NB4 (cell line): ENCODE measurements at regions not wholly inside any gene's neighbourhood (a gene's known extent, or its start where the extent isn't known, plus 50 kb on each side); places are given as distances from the start of the nearest gene placed in this dataset.
"Not testable (repeated sequence)": the region's sequence is repeated elsewhere in the genome, so short reads cannot be mapped to it uniquely, and the experiment has no call there.

ENCODE experiments used
- DNase-seq: peaks from one replicate; pipeline ENCODE4 v3.0.0; 2010; ENCODE audit warnings: low read depth
- H3K4me3 ChIP-seq: one replicate; pipeline ENCODE4 v1.5.1; 2011; ENCODE audit warnings: mild to moderate bottlenecking, low read depth, low read length, moderate library complexity
- CTCF ChIP-seq: IDR thresholded peaks from one replicate; pipeline ENCODE4 v1.5.1; 2012; ENCODE audit warnings: low read depth, low read length
- MAX ChIP-seq: IDR thresholded peaks from 2 replicates; pipeline ENCODE4 v1.6.1; 2011; ENCODE audit warnings: low read depth, low read length
- MYC ChIP-seq: IDR thresholded peaks from 2 replicates; pipeline ENCODE4 v1.6.1; 2011; ENCODE audit warnings: low read depth, low read length
- POLR2A ChIP-seq: IDR thresholded peaks from 2 replicates; pipeline ENCODE4 v1.6.1; 2011; ENCODE audit warnings: mild to moderate bottlenecking; ENCODE audit not compliant: insufficient read length; ENCODE audit errors: extremely low read depth

- H3K4me3 ChIP-seq, result no peak overlapping the region
- TF ChIP-seq CTCF (no peak), MYC (no peak), MAX (no peak), POLR2A (no peak)
- DNase-seq, result no peak
Measured at GRCh38 chr5:173493040-173493439, 123.4 kb downstream of the BOD1 start.

GRCh38 chr5:173490681-173491080 is 125.8 kb downstream of the BOD1 start:
- no peak for DNase-seq
- TF ChIP-seq POLR2A, result no peak
- TF ChIP-seq MYC, result no peak
- no peak for TF ChIP-seq CTCF
- TF ChIP-seq MAX, result no peak
- no peak overlapping the region for H3K4me3 ChIP-seq

GRCh38 chr5:173488144-173488543 is 128.3 kb downstream of the BOD1 start:
- TF ChIP-seq POLR2A, result no peak
- no peak for TF ChIP-seq MYC
- no peak for TF ChIP-seq CTCF
- TF ChIP-seq MAX, result no peak
- H3K4me3 ChIP-seq, result no peak overlapping the region
- DNase-seq, result no peak

GRCh38 chr5:173487300-173487699 is 129.2 kb downstream of the BOD1 start:
- no peak for DNase-seq
- no peak for TF ChIP-seq POLR2A
- no peak for TF ChIP-seq MAX
- no peak overlapping the region for H3K4me3 ChIP-seq

GRCh38 chr5:173486355-173487225 is 129.9 kb downstream of the BOD1 start:
- no peak for DNase-seq
- no peak overlapping the region for H3K4me3 ChIP-seq
- TF ChIP-seq MAX, result no peak
- TF ChIP-seq CTCF, result no peak
- no peak for TF ChIP-seq MYC
- TF ChIP-seq POLR2A, result no peak

GRCh38 chr5:173484569-173484968 is 131.9 kb downstream of the BOD1 start:
- no peak for TF ChIP-seq MYC
- no peak for TF ChIP-seq POLR2A
- TF ChIP-seq MAX, result no peak
- no peak for TF ChIP-seq CTCF

GRCh38 chr5:173483599-173483998 is 132.9 kb downstream of the BOD1 start:
- not testable (repeated sequence) for DNase-seq, H3K4me3 ChIP-seq

More at GRCh38 chr5:173484569-173484968, 131.9 kb downstream of the BOD1 start:
- no peak for DNase-seq
- H3K4me3 ChIP-seq, result no peak overlapping the region
